ENCODE measurements at regions not wholly inside any gene's neighbourhood (a gene's known extent, or its start where the extent isn't known, plus 50 kb on each side); places are given as distances from the start of the nearest gene placed in this dataset.

DNA sequence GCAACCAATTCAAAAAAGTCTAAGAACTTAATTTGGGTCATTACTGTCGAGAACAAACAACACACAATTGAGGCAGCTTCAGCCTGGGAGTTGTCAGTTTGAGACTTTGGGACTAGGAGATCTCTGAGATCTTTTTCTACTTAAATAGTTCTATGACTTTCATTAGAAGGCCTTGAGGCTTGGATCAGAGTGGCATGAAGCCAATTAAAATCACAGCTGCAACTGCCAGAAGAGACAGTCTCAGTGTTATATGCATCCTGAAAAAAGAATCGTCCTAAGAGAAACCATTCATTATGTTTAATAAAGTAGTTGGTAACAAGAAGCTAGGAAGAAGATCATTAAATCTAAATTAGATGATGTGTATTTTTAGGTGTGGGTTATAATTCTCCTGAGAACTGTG lies 170.8 kb upstream of the RASSF8 start:
- no peak overlapping the region for H3K9ac ChIP-seq (ENCODE audit: low read length)
- H3K79me2 ChIP-seq (ENCODE audit: low read length): no peaks in the 10 kb centered on the region
- H3F3A ChIP-seq (ENCODE audit: insufficient read depth, low read length): no peaks in the 10 kb centered on the region
- no peaks in the 10 kb centered on the region for H3K27me3 ChIP-seq (replicated peaks; ENCODE audit: insufficient read depth, low read length)
- no peak overlapping the region for H3K27ac ChIP-seq (ENCODE audit: low read length)
- TF ChIP-seq EZH2phosphoT487 (IDR thresholded peaks at IDR 0.05; ENCODE audit: low read length) (no peak), EZH2 (optimal IDR thresholded peaks at IDR 0.05; ENCODE audit: low read depth, low read length) (no peak)
- TF ChIP-seq, protein P1, sequence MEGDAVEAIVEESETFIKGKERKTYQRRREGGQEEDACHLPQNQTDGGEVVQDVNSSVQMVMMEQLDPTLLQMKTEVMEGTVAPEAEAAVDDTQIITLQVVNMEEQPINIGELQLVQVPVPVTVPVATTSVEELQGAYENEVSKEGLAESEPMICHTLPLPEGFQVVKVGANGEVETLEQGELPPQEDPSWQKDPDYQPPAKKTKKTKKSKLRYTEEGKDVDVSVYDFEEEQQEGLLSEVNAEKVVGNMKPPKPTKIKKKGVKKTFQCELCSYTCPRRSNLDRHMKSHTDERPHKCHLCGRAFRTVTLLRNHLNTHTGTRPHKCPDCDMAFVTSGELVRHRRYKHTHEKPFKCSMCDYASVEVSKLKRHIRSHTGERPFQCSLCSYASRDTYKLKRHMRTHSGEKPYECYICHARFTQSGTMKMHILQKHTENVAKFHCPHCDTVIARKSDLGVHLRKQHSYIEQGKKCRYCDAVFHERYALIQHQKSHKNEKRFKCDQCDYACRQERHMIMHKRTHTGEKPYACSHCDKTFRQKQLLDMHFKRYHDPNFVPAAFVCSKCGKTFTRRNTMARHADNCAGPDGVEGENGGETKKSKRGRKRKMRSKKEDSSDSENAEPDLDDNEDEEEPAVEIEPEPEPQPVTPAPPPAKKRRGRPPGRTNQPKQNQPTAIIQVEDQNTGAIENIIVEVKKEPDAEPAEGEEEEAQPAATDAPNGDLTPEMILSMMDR (IDR thresholded peaks at IDR 0.05; ENCODE audit: low read length): no peak
- no peaks in the 10 kb centered on the region for H3K4me1 ChIP-seq (ENCODE audit: low read length)
- no peak for DNase-seq
- H3K4me3 ChIP-seq (ENCODE audit: low read length): no peak overlapping the region
- no peaks in the 10 kb centered on the region for H3K9me2 ChIP-seq (replicated peaks; ENCODE audit: insufficient read depth, low read length)
- no peaks in the 10 kb centered on the region for H4K20me1 ChIP-seq (ENCODE audit: insufficient read depth, low read length)
- no peak overlapping the region for H3K4me2 ChIP-seq (ENCODE audit: low read depth, low read length)
- H2AFZ ChIP-seq (ENCODE audit: low read length): no peak overlapping the region
- H3K36me3 ChIP-seq (replicated peaks; ENCODE audit: insufficient read depth, low read length): no peaks in the 10 kb centered on the region
- no peaks in the 10 kb centered on the region for H3K9me3 ChIP-seq (replicated peaks; ENCODE audit: insufficient read depth, low read length)

DNA sequence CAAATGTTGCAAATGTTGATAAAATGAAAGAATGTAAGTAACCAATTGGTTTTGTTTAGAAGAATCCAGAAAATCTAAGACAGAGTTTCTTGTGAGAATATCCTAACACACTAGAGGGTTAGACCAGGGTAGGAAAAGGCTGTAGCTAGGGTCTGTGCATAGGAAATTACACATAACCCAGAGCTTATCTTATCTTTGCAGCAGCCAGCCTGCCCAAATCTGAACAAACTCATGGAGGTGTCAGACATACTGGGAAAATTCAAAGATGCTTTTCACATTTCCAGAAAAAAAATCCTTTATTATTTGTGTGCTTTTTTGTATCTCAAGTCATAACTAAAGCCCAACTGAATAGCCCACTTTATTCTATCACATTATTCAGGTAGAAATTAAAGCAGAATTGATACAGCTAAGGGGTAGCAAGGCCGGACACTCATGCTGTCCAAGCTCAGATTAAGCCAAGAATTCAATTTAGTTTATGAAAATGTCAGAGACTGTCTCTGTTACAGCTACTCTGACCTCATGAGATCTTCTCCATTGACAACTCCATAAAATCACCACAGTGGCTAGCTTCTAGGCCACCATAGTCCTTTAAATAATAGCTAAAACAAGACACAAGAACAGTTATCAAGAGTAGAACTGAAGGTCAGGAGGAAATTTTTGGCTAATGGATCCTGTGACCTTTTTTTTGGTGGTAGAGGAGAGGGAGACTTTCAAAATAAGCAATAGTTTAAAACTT lies 169.6 kb upstream of the RASSF8 start:
- H3K9me2 ChIP-seq (replicated peaks; ENCODE audit: insufficient read depth, low read length): no peaks in the 10 kb centered on the region
- TF ChIP-seq, protein P1 (IDR thresholded peaks at IDR 0.05; ENCODE audit: low read length): no peak
- TF ChIP-seq EZH2 (optimal IDR thresholded peaks at IDR 0.05; ENCODE audit: low read depth, low read length): no peak
- no peak for TF ChIP-seq EZH2phosphoT487 (IDR thresholded peaks at IDR 0.05; ENCODE audit: low read length)
- H2AFZ ChIP-seq (ENCODE audit: low read length): no peak overlapping the region
- no peaks in the 10 kb centered on the region for H3F3A ChIP-seq (ENCODE audit: insufficient read depth, low read length)
- DNase-seq: no peak
- H4K20me1 ChIP-seq (ENCODE audit: insufficient read depth, low read length): no peaks in the 10 kb centered on the region
- H3K79me2 ChIP-seq (ENCODE audit: low read length): no peaks in the 10 kb centered on the region
- H3K9ac ChIP-seq (ENCODE audit: low read length): no peak overlapping the region
- H3K27ac ChIP-seq (ENCODE audit: low read length): no peak overlapping the region
- no peak overlapping the region for H3K4me3 ChIP-seq (ENCODE audit: low read length)
- no peaks in the 10 kb centered on the region for H3K36me3 ChIP-seq (replicated peaks; ENCODE audit: insufficient read depth, low read length)
- no peaks in the 10 kb centered on the region for H3K9me3 ChIP-seq (replicated peaks; ENCODE audit: insufficient read depth, low read length)
- no peak overlapping the region for H3K4me2 ChIP-seq (ENCODE audit: low read depth, low read length)
- no peaks in the 10 kb centered on the region for H3K4me1 ChIP-seq (ENCODE audit: low read length)
- H3K27me3 ChIP-seq (replicated peaks; ENCODE audit: insufficient read depth, low read length): no peaks in the 10 kb centered on the region

DNA sequence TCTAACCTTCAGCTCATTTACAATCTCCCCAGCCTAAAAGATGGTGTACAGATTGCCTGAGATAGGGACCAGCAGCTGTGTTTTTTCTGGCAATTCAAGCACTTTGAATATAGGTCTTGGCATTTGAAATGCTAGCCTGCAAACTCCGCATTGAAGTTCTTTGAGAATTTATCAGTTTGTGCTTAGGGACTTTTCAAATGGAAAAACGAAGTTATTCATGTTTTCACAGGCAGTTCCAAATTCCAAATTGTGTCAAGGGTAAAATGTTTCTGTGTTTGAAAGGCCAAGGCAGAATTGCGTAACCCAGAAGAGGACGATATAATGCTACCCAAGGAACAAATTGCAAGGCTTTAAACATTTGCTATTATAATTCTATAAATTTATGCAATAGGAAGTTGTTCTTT lies 168.9 kb upstream of the RASSF8 start:
- H3K36me3 ChIP-seq (replicated peaks; ENCODE audit: insufficient read depth, low read length): no peaks in the 10 kb centered on the region
- H3K27ac ChIP-seq (ENCODE audit: low read length): no peak overlapping the region
- H4K20me1 ChIP-seq (ENCODE audit: insufficient read depth, low read length): no peaks in the 10 kb centered on the region
- H3K9me2 ChIP-seq (replicated peaks; ENCODE audit: insufficient read depth, low read length): no peaks in the 10 kb centered on the region
- no peaks in the 10 kb centered on the region for H3K79me2 ChIP-seq (ENCODE audit: low read length)
- H3K4me1 ChIP-seq (ENCODE audit: low read length): no peaks in the 10 kb centered on the region
- no peaks in the 10 kb centered on the region for H3K9me3 ChIP-seq (replicated peaks; ENCODE audit: insufficient read depth, low read length)
- H3K27me3 ChIP-seq (replicated peaks; ENCODE audit: insufficient read depth, low read length): no peaks in the 10 kb centered on the region
- H2AFZ ChIP-seq (ENCODE audit: low read length): no peak overlapping the region
- H3K4me3 ChIP-seq (ENCODE audit: low read length): no peak overlapping the region
- no peaks in the 10 kb centered on the region for H3F3A ChIP-seq (ENCODE audit: insufficient read depth, low read length)
- no peak for TF ChIP-seq EZH2phosphoT487 (IDR thresholded peaks at IDR 0.05; ENCODE audit: low read length)
- no peak for TF ChIP-seq EZH2 (optimal IDR thresholded peaks at IDR 0.05; ENCODE audit: low read depth, low read length)
- TF ChIP-seq, protein P1 (IDR thresholded peaks at IDR 0.05; ENCODE audit: low read length): no peak
- DNase-seq: no peak
- no peak overlapping the region for H3K9ac ChIP-seq (ENCODE audit: low read length)
- H3K4me2 ChIP-seq (ENCODE audit: low read depth, low read length): no peak overlapping the region

Measured in MM.1S (cell line).